GM18517 (cell line): ENCODE measurements at regions not wholly inside any gene's neighbourhood (a gene's known extent, or its start where the extent isn't known, plus 50 kb on each side); places are given as distances from the start of the nearest gene placed in this dataset.
"Not testable (repeated sequence)": the region's sequence is repeated elsewhere in the genome, so short reads cannot be mapped to it uniquely, and the experiment has no call there.

ENCODE experiments used
- ATAC-seq: cut with Tn5 transposase; IDR thresholded peaks from one replicate; pipeline ENCODE4 v1.9.1; 2021; ENCODE audit warnings: mild to moderate bottlenecking, moderate library complexity; ENCODE audit not compliant: unreplicated experiment

DNA sequence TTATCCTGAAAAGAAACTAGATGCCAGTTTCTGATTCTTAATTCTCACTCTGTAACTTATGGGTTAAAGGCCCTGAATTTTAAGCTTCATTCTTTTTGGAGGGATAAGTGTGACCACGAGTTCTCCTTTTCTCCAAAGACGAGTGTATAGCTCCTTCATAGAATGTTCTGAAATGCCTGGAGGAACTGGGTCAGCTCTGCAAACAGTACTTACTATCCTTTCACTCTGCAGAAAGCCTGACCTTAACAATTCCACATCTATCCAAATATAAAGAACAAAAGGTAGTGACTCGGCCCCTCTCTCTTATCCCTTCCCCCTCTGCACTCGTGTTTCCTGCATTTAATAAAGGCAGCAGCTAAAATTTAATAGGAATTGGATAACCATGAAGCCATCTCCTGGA is 150.5 kb downstream of the LYPLAL1 start:
- ATAC-seq, result no peak

DNA sequence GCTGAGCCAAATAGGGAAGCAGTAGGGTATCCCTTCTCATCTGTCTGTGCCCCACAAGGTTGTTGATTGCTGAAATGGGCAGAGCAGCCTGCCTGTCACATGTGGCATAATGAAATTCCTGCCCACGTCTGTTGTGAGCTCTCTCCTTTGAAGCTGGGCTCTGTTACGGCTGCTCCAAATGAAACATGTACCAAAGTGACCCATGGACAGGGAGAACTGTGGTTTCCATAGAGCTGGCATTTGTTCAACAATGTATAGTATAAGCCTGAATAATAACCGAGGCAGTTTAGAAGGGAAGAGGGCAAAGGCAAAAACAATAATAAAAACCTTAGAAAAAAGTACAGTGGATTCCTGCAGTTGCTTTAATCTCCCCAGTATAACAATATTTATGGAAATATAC is 149.7 kb downstream of the LYPLAL1 start:
- no peak for ATAC-seq

DNA sequence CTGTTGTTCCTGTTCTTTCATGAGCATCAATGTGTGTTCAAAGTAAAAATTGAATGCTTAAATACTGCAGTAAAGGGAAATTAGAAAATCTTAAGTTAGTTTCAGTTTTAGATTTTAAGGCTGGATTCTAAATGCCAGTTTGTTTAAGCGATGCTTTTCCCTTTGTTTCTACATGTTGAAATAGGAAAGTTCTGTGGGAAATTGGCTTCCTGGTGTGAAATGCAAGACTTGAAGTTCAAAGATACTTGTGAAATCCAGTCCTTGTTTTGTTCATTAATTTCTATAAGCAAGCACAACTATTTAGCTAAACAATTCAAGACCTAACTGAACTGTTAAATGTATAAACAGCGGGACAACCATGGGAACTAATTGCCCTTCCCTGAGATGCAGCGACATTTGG is 149.1 kb downstream of the LYPLAL1 start:
- ATAC-seq, result no peak

DNA sequence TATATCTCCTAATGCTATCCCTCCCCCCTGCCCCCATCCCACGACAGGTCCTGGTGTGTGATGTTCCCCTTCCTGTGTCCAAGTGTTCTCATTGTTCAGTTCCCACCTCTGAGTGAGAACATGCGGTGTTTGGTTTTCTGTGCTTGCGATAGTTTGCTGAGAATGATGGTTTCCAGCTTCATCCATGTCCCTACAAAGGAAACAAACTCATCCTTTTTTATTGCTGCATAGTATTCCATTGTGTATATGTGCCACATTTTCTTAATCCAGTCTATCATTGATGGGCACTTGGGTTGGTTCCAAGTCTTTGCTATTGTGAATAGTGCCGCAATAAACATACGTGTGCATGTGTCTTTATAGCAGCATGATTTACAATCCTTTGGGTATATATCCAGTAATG is 146.9 kb downstream of the LYPLAL1 start:
- not testable (repeated sequence) for ATAC-seq

DNA sequence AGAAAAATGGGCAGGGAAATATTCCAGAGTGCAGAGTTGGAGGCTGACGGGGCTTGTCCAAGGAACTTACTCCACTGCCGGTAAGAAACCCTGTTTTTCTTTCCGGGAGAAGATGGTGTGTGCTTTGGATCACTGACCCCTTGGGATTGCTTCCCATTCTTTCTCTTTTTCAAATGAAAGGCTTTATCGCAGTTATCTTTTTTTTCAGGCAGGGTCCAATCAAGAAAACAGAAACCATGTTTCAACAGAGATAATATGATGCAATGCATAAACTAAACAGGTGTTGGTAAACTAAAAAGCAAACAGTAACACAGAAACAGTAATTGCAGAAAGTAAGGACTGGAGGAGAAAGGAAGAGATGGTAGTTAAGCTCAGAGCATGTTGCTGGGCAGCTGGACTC is 145.1 kb downstream of the LYPLAL1 start:
- ATAC-seq, result no peak

DNA sequence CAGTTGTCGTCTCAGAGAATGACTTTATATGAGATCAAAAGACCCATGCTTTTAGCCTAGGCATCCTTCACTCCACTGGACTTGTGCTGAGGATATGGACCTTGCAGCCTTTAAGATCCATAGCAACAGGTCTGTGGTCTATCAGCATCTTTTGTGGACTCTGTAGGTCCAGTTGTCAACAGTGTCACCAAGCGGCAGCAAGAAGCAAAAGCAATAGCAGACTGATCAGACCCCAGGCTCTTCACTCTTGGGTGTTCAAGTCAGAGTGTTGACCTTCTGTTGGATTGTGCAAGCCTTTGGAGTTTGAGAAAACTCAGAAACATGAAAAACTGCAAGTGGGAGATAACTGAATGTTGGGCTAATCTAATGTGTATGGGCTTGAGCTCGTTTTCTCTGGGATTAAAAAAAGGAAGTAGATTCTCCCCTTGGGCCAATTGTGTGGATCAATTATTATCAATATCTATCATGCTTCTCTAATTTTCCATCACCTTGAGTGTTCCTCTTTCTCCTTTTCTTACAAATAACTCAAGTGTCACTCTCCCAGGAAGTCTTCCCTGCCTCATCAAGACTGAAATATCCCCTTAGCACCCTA is 144.2 kb downstream of the LYPLAL1 start:
- peak; percentile 91 for ATAC-seq

DNA sequence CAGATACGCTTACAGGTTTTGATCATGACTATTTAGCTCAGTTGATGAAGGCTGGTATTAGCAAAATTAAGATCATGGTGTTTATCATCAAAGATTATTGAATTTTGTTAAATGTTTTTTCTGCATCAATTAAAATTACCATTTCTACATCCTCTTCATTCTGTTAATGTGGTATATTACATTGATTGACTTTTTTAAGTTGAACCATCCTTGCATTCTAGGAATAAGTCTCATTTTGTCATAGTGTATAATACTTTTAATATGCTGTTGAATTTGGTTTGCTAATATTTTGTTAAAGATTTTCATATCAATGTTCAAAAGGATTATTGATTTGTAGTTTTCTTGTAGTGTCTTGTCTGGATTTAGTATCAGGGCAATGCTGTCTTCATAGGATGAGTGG is 142.4 kb downstream of the LYPLAL1 start:
- ATAC-seq, result no peak

DNA sequence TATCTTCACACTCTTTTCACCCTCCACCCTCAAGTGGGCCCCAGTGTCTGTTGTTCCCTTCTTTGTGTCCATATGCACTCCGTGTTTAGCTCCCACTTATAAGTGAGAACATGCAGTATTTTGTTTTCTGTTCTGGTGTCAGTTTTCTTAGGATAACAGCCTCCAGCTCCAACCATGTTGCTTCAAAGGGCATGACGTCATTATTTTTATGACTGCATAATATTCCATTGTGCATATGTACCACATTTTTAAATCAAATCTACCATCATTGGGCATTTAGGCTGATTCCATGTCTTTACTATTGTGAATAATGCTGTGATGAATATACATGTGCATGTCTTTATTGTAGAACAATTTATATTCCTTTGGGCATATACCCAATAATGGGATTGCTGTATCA is 140.3 kb downstream of the LYPLAL1 start:
- no peak for ATAC-seq

DNA sequence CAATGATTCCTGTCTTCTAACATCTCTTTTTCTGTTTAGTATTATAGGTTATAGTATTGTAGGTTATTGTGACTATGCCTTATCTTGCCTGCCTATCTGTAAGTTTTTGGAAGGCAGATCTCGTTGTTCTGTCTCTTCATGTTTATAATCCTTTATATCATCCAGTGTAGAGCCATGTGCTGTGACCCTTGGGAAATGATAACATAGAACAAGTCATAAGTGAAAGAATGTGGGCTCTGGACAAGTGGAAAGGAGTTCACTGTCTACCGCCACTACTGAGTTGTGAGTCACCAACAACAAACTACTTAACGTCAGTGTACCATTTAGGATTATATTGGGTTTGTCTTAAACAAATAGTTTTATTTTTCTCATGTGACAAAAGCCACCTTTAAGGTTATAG is 139.3 kb downstream of the LYPLAL1 start:
- ATAC-seq, result no peak

DNA sequence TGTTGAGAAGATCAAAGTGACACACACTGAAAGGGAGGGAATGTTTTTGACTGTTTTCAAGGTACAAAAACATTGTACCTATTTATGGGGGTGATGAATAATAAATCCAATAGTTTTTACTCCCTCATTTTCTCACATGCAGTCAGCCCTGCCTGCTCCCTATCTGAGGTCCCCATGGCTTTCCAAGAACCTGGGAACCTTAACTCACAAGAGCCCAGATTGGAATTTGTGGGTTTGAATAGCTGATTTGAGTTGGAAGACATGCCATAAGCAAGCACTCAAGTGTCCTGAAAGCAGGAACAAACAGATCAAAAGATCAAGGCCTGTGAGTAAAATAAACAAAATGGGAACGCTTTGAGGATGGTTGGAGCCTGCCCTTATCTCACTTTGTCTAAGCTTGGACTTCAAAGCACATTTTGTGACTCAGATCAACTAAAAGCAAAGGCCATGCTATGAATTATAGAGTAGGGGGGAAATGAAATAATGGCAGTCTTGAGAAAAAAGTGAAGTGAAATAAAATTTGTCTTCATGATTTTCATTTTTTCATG is 136.6 kb downstream of the LYPLAL1 start:
- ATAC-seq, result no peak

DNA sequence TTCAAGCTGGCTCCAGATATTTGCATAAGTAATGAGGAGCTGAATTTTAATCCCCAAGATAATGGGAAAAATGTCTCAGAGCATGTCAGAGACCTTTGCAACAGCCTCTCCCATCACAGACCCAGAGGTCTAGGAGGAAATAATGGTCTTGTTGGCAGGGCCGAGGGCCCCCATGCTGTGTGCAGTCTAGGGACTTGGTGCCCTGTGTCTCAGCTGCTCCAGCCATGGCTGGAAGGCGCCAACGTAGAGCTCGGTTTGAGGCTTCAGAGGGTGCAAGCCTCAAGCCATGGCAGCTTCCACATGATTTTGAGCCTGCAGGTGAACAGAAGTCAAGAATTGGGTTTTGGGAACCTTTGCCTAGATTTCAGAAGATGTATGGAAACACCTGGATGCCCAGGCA is 134.7 kb downstream of the LYPLAL1 start:
- no peak for ATAC-seq

DNA sequence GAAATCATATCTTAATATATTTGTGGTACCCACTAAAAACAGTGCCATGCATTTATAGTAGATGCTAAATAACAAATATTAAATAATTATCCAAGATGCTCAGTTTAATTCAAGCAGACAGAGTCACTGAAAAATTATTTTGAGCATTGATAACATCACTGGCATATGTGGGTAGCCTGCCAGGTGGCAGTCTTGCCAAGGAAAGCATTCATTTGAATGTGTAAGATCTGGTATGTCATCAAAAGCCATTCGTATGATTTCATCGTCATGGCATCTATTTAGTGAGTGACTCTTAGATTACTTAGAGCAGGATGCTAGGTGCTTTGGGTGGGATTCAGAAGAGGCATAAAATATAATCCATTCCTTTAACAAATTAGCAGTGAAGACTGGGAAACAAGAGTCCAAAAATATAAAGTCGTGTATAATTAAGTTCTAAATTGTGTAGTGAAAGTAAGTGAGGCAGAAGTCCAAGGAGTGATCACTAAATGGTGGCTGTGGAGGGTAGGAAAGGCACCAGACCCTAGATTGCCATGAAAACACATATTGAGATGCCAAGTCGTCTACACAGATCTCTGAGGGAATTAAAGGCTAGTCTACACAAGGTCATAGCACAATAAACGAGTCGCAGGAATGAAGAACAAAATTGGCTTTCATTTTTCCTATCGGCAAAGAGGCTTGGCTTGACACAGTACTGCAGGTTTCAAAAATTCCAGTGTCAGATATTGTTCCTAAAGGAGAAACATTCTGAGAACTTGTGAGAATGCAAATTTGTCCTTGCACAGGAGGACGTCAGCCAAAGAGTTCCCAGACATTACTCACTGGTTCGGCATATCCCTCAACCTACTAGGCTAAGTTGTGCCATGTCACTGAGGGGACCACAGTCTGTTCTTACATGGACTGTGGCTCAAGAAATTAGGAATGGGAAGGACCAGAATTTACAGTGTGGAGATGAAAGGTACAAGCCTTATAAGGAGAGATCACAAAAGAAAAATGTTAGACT is 130.8 kb downstream of the LYPLAL1 start:
- no peak for ATAC-seq

DNA sequence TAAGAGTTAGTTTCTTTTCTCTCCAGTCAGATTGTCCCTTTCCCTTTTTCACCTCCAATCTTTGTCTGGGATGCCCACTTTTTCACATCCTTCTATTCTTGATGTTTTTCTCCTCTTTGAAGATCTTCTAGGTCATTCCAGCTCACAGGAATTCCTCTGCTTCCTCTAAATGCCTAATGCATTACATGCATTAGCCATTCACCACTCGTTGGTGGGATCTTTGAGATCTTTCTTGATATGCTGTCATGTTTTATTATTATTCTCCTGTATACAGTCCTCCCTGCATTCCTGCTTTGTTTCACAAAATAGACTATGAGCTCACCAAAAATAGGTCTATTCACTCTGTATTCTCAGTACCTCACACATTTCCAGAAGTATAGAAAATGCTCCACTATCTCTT is 129.0 kb downstream of the LYPLAL1 start:
- no peak for ATAC-seq

DNA sequence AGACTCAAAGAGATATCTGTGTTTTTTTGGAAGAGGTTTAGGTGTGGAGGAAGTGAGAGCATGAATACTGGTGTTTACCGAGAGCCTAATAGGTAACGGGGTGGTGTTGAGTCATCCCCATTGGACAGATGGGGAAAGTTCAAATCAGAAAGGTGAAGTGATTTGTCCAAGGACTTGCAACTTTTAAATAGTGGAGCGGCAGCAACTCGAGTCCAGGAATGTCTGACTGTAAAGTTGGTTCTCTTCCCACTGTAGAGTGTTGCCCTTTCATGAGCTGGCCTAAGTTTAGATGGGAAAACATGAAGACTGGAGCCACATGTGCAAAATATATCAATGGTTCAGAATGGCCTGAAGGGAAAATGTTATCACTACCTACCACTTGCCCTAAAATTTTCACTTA is 125.7 kb downstream of the LYPLAL1 start:
- ATAC-seq, result no peak

DNA sequence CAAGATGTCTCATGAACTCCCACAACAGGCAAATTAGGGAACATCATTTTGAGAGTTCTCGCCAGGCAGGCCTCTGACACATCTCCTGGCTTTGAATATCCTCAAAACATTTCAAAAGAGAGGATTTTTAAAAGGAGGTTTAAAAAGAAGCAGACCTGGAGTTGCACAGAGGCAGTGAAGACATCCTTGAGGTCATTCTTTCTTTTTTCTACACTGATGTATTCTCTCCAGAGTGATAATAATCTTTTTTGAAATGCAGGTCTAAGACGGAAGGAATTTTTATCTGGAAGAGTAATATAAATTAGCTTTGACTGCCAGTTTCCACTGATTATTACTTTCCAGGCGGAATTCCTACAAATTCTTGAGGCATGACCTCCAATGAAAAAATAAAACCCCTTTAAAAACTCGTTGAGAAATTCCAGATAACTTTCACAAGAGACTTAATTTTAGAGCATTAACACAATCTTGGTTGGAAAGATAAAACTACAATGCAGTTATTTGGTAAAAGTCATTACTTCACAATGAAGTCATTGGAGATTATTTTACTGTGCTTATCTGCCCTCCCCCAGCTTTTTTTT is 125.0 kb downstream of the LYPLAL1 start:
- ATAC-seq, result no peak

DNA sequence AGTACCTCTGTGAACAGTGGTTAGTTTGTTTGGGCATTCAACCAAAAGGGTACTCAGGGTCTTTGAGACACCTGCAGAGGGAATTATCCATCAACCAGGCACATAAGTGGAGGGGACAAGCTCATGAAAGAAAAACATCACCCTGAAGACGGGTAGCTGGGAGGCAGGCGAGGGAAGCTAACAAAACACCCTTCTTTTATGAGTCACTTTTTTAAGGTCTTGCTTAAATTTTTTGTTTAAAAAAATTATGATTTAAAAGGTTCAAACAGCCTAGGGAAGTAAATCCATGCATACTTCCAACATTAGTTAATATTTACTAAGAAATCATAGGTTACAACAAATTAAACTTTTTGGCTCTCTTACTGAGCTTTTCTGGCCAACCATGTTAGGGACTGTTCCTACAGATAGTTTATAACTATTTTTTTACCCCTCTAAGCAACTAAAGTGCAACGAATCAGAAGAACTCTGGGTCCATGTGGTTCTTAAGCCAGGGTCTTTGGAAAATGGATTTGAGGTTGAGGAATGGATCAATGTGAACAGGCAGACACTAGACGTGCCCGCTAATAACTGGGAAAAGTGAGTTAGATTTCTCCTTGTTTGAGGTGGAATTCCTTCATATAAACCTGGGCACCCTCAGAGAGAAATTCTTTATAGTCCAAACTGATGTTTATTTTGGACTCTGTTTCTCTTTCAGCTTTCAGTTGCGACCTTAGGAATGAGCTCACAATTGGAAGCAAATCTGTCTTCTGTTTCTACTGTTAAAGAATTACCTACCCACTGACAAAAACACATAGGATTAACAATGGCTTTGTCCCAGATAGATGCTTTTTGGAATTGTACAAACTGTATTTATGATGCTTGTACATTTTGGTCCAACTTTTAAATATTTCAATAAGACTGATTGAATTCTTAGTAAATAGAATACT is 123.0 kb downstream of the LYPLAL1 start:
- no peak for ATAC-seq

DNA sequence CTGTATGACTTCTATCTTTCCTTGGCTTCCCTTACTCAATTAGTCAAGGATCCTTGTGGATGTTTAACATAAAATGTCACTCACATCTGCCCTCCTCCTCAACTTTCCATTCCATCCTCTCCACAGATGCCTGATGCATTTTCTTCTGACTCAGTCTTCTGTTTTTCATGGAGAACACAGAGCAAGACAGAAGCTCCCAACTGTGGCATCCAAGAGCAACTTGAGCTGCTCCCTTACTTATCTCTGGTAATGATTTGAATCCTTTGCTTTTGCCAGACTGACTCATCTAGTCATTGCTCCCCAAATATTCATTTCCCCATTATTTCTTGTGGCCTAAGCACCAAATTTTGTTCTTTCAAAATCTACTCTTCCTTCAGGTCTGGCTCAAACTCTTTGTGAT is 120.6 kb downstream of the LYPLAL1 start:
- no peak for ATAC-seq

DNA sequence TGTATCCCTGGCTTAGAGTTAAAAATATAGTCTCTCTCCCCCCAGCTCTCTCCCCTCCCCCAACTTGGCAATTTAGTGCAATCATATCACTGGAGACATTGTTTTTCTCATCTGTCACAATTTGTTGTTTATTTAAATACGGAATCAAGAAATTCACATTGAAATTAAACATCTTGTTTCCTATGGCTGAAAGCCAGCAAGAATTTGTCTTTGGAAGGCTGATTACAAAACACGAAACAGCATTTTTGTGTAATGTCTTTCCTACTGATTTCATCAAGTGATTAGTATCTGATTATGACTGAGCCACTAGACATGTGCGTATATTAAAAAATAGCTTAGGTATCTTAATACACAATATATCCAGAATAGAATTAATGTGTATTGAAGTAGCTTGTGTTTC is 119.7 kb downstream of the LYPLAL1 start:
- ATAC-seq, result no peak

DNA sequence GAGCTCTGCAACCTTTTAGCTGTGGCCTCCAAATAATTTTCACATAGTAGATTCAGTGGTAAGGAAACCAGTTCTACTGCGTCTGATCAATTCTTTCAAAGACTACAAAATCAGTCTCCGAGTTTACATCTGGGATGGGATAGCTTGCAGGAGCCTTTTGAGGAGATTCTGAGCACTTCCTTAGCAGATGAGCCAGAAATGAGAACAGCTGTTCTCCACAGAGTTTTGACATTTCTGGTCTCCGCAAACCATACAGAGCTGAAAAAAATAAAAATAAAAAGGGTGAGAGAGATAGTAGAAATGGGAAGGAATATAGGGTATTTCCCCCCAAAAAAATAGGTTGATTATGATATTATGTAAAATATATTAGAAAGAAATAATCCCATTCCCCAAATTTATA is 119.3 kb downstream of the LYPLAL1 start:
- no peak for ATAC-seq

DNA sequence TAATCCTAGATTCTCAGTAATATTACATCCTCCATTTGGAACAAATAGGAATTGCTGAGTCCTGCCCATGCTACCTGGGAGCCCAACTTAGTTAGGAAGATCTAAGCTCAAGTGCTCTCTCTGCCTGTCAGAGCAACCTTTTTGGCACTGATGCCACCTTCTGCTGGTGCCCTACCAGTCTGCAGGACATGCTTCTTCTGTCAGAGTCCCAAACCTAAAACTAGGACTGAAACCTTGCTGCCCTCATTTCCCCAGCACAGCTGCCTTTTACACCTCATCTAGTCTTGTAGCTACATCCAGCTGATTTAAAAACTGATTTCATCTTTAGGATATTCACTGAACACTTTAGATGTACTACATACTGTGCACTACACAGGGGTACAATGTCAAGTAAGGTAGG is 118.7 kb downstream of the LYPLAL1 start:
- ATAC-seq, result no peak

DNA sequence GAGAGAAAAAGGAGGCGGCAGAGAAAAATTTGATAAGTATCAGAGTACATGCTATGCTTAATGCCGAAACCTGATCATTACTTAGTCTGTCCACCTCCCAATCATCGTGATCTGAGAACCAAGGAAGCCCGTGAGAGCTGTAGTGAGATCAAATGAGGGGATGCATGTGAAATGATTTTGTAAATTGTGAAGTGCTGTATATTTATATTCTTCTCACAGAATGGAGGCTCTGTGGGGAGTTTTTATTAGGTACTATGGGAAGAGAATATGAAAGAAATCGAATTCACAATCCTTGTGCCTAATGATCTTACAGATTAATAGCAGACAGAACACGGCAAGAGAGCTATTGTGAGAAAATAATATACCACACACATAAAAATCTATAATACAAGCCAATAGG is 115.5 kb downstream of the LYPLAL1 start:
- ATAC-seq, result no peak
